ENCODE measurements at regions not wholly inside any gene's neighbourhood (a gene's known extent, or its start where the extent isn't known, plus 50 kb on each side); places are given as distances from the start of the nearest gene placed in this dataset.

DNA sequence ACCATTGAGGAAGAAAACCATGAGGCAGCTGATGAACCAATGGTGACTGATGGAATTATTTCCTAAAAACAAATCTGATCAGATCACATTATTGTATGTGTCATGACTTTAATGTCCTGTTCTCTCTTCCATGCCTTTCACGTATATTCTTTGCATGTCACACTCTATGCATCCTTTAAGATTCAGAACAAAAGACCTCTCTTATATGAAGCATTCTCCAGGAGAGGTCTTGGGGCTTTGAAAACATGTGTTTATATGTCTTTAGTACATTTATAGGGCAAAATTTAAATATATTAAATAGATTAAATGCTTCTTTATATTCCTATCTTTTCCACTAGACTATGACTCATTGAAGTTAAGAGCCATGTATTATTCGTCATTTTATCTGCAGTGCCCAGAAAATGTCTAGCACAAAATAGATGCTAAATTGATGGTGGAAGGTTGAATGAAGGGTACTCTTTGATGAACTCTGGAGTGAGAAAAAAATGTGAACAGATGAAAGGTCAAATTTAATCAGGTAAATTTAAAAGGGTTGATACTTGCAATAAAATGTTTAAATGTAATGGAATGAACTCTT, 196.3 kb downstream of the PSAT1 start:
- no peak for DNase-seq (ENCODE audit: low spot score)
- in situ Hi-C loops (cut with MboI; ENCODE audit: low sequenced_read_pairs, unreplicated experiment), result no loop called here
- TF ChIP-seq, protein P1, sequence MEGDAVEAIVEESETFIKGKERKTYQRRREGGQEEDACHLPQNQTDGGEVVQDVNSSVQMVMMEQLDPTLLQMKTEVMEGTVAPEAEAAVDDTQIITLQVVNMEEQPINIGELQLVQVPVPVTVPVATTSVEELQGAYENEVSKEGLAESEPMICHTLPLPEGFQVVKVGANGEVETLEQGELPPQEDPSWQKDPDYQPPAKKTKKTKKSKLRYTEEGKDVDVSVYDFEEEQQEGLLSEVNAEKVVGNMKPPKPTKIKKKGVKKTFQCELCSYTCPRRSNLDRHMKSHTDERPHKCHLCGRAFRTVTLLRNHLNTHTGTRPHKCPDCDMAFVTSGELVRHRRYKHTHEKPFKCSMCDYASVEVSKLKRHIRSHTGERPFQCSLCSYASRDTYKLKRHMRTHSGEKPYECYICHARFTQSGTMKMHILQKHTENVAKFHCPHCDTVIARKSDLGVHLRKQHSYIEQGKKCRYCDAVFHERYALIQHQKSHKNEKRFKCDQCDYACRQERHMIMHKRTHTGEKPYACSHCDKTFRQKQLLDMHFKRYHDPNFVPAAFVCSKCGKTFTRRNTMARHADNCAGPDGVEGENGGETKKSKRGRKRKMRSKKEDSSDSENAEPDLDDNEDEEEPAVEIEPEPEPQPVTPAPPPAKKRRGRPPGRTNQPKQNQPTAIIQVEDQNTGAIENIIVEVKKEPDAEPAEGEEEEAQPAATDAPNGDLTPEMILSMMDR (IDR thresholded peaks at IDR 0.05; ENCODE audit: borderline replicate concordance, control extremely low read depth, extremely low read depth, insufficient read depth, missing control alignments), result no peak

DNA sequence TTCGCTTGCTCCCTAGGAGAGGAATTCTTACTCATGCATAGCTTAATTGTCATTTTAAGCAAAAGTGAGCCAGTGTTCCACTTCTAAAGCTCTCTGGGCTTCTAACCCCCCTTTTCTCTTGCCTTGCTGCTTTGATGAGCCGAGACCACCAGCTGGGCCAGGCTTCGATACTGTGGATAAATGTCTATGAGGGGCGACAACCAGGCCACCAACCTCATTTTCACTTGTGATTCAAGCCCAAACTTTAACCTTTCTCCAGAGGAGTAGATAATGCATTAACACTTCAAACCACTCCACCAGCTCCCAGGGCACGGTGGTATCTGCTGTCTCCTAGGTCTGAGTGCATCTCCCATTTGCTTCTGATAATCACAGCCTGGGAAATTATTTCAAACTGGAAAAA, 205.6 kb downstream of the PSAT1 start:
- DNase-seq (ENCODE audit: low spot score), result no peak
- in situ Hi-C loops (cut with MboI; ENCODE audit: low sequenced_read_pairs, unreplicated experiment), result no loop called here
- TF ChIP-seq, protein P1 (IDR thresholded peaks at IDR 0.05; ENCODE audit: borderline replicate concordance, control extremely low read depth, extremely low read depth, insufficient read depth, missing control alignments), result no peak

DNA sequence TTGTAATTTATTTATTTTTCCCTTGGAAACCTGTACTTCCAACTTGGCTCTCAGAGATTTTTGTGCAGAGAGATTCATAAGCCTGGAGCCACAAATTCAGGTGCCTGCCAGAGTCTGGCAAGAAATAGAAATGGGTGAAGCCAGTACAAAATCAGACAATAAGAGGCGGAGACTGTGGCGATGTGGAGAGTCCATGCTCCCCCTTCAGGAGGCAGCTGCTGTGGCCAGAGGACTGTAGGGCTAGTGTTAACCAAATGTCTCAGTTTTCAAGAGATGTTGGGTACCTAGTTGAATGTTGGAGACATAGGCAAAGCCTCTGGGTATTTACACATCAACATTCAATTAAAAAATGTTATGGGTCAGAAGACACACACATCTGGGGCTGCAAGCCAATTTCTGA, 208.6 kb downstream of the PSAT1 start:
- TF ChIP-seq, protein P1 (IDR thresholded peaks at IDR 0.05; ENCODE audit: borderline replicate concordance, control extremely low read depth, extremely low read depth, insufficient read depth, missing control alignments), result no peak
- in situ Hi-C loops (cut with MboI; ENCODE audit: low sequenced_read_pairs, unreplicated experiment), result no loop called here
- no peak for DNase-seq (ENCODE audit: low spot score)

DNA sequence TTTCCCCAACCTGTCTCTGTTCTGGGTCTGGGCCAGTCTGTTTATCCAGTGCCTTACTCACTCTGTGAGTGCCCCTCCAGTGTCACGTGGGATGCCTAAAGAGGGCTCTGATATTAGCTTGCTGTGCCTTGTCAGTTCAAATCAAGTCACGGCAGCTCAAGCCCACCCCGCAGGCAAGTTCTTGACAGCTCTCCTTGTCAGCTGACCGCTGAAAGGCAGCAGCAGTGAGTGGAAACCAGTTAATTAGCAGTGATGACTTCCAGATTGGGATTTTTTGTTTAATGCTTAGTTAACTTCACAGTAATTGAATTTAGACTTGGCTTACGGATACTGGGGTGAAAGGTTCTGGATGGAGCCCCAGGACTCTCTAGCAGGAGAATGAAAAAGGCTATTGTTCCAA, 210.1 kb downstream of the PSAT1 start:
- no peak for DNase-seq (ENCODE audit: low spot score)
- in situ Hi-C loops (cut with MboI; ENCODE audit: low sequenced_read_pairs, unreplicated experiment), result no loop called here
- TF ChIP-seq, protein P1 (IDR thresholded peaks at IDR 0.05; ENCODE audit: borderline replicate concordance, control extremely low read depth, extremely low read depth, insufficient read depth, missing control alignments), result no peak

DNA sequence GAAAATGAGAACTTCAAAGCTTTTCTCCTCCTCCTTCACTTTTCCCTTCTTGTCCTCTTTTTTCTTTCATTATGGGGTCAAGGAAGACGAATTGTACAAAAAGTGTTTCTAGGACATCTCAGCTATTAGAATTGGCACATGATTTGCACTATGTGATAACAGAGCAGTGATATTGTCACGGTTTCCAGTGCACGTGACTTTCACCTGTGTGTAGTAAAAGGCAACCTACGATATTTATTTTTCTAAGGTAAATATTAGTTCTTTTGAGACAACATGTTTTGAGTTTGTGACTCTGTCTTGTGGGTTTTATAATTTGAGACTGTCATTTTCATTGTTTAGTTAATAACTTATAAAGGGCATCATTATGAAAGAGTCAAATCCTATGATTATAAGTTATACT, 213.1 kb downstream of the PSAT1 start:
- TF ChIP-seq, protein P1 (IDR thresholded peaks at IDR 0.05; ENCODE audit: borderline replicate concordance, control extremely low read depth, extremely low read depth, insufficient read depth, missing control alignments), result no peak
- no peak for DNase-seq (ENCODE audit: low spot score)
- in situ Hi-C loops (cut with MboI; ENCODE audit: low sequenced_read_pairs, unreplicated experiment), result no loop called here

DNA sequence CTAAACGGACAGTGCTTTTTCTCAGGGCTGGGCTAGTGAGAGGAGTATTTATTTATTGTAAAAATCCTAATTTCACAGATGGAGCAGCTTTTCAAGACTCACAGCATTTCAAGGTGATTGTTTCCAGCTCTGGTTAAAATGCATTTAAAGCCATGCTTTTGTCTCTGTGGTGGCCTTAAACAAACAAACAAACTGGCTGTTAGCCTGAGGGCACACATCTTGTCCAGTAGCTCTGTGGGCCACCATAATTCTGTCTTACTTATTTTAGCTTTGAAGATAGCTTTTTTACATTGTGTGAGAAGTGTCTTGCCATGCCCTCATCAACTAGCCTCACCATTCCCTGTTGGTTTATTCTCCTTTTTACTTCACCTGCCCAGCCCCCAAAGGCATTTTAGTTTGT, 218.2 kb downstream of the PSAT1 start:
- in situ Hi-C loops (cut with MboI; ENCODE audit: low sequenced_read_pairs, unreplicated experiment), result no loop called here
- DNase-seq (ENCODE audit: low spot score), result no peak
- TF ChIP-seq, protein P1 (IDR thresholded peaks at IDR 0.05; ENCODE audit: borderline replicate concordance, control extremely low read depth, extremely low read depth, insufficient read depth, missing control alignments), result no peak
